ENCODE measurements at regions not wholly inside any gene's neighbourhood (a gene's known extent, or its start where the extent isn't known, plus 50 kb on each side); places are given as distances from the start of the nearest gene placed in this dataset.

DNA sequence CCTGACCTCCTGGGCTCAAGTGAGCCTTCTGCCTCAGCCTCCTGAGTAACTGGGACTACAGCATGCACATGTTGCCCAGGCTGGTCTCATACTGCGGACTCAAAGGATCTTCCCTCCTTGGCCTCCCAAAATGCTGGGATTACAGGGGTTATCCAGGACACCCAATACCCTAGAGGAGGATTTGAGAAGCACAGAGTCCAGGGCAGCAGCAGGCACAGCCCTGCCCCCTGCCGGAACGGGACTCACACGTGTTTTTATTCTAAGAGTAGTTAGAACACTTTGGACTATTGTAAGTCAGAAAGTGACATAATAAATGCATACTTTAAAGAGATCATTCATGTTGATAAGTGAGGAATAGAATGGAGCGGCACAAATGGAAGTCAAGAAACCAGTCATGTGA lies 80.2 kb downstream of the C6orf118 start:
- no peak for DNase-seq

DNA sequence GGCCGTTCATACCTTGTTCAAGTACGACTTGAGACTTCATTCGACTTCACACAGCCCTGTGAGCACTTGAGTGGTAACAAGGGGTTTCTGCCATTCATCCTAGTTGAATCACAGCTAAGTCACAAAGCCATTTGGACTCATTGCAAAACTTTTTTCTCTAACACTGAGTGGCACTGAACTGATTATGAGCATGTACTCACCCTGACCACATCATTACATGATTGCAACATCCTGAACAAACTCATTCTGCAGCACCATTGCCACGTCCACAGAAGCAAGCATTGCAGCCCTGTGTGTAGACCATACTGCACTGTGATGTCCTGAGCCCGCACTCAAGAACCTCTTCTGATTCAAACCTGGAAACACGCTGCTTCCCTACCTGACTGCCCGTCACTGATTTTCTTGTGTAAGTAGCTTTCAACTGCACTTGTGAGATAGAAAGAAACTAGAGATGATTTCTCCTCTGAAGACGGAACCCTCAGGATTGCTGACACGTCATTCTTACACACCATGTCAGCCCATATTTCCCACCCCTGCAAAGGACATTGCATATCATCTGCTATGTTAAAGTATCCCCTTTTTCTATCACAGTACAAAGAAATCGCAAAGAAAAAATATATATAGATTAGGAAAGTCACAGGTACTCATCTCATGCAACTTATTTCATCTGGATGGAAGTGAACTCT lies 81.6 kb downstream of the C6orf118 start:
- DNase-seq: no peak

DNA sequence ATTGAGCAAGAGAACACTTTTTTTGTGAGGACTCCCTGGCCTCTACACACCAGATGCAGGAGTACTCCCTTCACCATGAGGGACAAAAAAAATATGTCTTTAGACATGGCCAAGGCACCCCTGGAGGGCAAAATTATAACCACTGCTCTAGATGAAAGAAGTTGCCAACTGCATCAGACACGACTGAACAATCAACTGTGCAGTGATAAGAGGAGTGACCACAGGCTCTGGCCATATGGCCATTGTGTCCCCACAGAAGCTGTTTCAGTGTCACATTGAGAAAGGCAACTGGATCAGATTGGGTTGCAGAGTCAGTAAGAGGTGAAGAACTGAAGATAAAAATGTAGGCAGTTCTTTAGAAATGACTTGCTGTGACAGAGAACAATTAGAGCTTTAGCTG lies 85.7 kb downstream of the C6orf118 start:
- DNase-seq: no peak

GRCh38 chr6:165223101-165223500 lies 86.3 kb downstream of the C6orf118 start:
- no peak for DNase-seq

- DNase-seq: no peak
These were observed 86.9 kb downstream of the C6orf118 start for GRCh38 chr6:165222315-165223025.

DNA sequence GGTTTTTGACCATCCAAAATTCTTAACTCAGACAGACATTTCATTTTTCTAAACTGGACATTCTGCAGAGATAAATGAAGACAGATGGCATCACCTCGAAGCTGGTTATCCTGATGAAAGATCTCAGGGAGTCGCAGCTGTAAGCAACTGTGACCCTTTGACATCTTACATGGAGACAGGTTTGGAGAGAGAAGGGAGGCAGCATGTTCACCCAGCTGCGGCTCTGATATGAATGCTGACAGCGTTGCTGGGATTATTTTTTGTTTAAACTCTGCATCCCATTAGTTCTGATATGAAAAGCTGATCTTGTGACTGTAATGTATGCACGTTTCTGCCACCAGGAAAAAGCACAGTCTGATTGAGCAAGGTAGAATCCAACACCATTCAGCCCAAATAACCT lies 89.4 kb downstream of the C6orf118 start:
- no peak for DNase-seq

DNA sequence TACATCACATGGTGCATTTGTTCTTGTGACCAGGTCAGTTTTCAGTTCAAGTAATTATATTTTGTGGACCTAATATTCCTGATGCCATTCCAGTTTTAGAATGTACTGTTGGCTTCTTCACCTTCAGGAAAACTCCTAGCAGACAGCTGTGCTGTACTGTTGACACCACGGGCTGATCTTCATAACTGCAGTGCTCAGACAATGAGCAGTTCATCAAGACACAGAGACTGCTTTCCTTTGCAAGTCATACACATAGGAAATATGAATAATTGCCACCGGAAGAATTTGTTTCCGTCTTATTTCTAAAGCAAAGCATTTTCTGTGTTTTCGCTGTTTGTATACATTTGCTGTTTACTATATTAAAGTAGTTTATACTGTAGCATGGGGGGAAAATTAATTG lies 89.8 kb downstream of the C6orf118 start:
- no peak for DNase-seq

DNA sequence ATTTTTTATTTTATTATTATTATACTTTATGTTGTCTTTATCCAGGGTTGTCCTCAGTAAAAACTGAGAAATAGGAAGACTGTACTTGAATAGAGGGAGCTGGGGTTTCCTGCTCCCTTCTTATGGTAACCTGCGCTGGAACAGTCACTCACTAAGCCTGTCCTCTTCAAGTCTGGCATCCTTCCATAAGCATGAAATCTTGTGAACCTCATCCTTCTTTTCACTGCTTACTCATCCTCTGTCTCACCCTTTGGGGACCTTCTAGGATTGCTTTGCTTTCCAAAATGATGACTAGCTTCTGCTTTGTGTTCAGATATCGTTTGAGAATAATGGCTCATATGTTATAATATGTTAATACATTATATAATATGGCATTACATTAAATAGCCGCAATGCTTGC lies 90.6 kb downstream of the C6orf118 start:
- DNase-seq: no peak

DNA sequence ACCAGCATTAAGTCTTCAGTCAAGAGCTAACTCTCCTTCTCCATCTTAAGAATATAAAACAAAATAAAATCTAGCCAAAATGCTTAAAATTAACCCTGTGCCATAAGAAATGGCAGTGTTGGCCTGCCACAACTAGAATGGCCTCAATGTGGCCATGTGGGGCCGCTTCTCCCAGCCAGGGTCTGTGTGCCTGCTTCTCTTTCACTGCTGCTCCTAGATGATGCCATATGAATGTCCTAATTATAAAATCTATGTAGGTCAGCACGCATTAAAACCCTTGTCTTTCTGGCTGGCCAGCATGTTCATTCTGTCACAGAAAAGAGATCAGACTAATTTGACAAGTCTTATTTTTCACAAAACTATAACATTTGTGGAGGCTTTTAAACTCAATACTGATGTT lies 102.6 kb downstream of the C6orf118 start:
- DNase-seq: no peak

DNA sequence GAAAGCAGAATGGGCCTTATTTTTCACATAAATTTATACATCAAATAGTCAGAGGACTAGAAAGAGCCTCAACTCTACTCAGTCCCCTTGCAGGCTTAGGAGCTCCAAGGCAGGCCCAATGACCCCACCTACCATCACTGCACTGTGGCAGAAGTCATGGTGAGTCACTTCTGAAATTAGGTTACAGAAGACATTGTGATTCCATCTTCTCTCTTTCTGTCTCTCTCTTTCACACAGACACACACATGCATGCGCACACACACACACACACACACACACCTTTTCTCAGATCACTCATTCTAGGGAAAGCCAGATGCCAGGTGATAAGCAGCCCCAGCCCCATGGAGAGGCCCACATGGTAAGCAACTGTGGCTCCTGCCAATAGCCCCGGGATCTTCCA lies 103.8 kb downstream of the C6orf118 start:
- no peak for DNase-seq

GRCh38 chr6:165204807-165205545 lies 104.4 kb downstream of the C6orf118 start:
- no peak for DNase-seq

DNA sequence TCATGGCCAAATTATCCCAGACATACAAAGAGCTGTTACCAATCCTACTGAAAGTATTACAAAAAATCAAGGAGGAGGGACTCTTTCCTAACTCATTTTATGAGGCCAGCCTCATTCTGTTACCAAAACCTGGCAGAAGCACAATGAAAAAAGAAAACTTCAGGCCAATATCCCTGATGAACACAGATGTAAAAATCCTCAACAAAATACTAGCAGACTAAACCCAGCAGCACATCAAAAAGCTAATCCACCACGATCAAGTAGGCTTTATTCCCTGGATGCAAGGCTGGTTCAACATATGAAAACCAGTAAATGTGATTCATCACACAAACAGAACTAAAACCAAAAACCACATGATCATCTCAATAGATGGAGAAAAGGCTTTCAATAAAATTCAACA lies 109.2 kb downstream of the C6orf118 start:
- DNase-seq: no peak

DNA sequence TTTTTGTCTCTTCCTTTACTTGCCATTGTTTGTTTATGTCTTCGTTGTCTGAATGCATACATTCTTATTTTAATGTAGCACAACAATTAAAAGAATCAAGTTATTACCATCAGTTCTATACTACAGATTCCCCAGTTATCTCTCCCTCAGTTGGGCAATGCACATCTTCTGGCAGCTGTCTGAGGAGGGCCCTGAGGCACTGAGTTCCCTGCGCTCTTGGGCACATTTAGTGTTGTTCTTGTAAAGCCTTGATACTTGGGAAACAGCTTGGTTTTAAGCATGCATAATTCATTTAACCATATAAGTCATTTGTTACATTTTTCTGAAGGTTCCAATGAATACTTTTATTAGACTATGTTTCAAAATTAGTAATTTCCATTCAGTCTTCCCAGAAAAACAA lies 117.9 kb downstream of the C6orf118 start:
- DNase-seq: no peak

DNA sequence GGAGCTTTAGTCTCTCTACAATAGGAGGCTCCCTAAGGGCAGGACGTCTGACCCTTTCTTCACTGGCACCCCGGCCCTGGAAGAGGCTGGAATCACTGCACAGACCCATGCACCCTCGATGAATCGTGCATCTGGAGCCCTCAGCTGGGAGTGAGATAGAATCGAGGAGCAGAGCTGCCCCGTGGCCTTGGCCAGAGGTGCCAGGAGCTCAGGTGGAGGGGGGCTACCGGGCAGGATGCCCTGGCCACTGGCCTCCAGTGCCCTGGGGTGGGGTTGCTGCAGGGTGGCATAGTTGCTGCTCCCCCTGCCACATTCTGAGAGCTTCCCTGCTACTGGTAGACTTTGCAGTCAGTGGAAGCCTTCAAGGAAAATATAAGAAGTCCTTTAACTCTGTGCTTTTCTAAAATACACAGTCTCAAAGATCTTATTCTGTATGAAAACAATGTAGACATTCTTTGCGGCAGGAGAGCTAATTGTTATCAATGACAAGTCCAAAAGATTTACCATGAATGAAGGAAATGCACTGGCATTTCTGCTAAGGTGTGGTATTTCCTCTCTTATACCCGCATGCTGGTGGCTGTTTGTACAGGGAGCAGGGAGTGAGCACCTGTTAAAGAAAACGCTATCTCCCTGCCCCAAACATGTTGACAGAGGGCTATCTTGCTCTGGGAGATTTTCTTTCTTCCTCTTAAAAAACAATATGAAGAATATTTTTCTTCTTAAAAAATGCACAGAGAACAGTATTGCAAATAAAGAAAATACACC lies 122.8 kb downstream of the C6orf118 start:
- DNase-seq: no peak

GRCh38 chr6:165186041-165186440 lies 123.4 kb downstream of the C6orf118 start:
- DNase-seq: no peak

GRCh38 chr6:165184192-165184979 lies 125.0 kb downstream of the C6orf118 start:
- DNase-seq: no peak

- no peak for DNase-seq
These were observed 125.8 kb downstream of the C6orf118 start for GRCh38 chr6:165183496-165184140.

GRCh38 chr6:165183071-165183470 lies 126.3 kb downstream of the C6orf118 start:
- no peak for DNase-seq

GRCh38 chr6:165181951-165182414 lies 127.4 kb downstream of the C6orf118 start:
- peak; percentile 56 for DNase-seq

DNA sequence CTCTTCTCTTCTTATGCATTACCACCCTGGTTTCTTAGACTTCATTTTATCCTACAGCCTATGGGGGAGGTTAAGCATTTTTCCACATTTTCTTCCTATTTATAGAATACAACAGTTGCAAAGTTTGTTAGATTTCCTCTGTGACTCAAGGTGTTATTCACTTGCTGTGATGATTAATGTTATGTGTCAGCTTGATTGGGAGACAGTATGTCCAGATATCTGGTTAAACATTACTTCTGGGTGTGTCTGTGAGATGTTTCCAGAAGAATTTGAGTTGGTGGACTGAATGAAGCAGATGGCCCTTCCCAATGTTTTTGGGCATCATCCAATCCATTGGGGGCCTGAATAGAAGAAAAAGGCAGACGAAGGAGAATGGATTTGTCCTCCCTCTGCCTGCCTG lies 131.3 kb downstream of the C6orf118 start:
- peak; percentile 85 for DNase-seq

GRCh38 chr6:165173484-165173883 lies 135.9 kb downstream of the C6orf118 start:
- no peak for DNase-seq

GRCh38 chr6:165167861-165168260 lies 141.5 kb downstream of the C6orf118 start:
- DNase-seq: no peak
